ENCODE measurements at regions not wholly inside any gene's neighbourhood (a gene's known extent, or its start where the extent isn't known, plus 50 kb on each side); places are given as distances from the start of the nearest gene placed in this dataset.

GRCh38 chrX:43269201-43269600, 386.9 kb upstream of the MAOA start:
- Histone ChIP-seq H2AFZ (ENCODE audit: low read length) (no peak overlapping the region), H3F3A (ENCODE audit: insufficient read depth, low read length) (no peaks in the 10 kb centered on the region), H3K4me3 (ENCODE audit: low read length) (no peak overlapping the region), H3K79me2 (ENCODE audit: low read length) (no peaks in the 10 kb centered on the region), H3K4me1 (ENCODE audit: low read length) (no peaks in the 10 kb centered on the region), H3K9ac (ENCODE audit: low read length) (no peak overlapping the region), H4K20me1 (ENCODE audit: insufficient read depth, low read length) (no peaks in the 10 kb centered on the region), H3K9me3 (replicated peaks; ENCODE audit: insufficient read depth, low read length) (no peaks in the 10 kb centered on the region), H3K4me2 (ENCODE audit: low read depth, low read length) (no peak overlapping the region), H3K27ac (ENCODE audit: low read length) (no peak overlapping the region), H3K36me3 (replicated peaks; ENCODE audit: insufficient read depth, low read length) (no peaks in the 10 kb centered on the region), H3K9me2 (replicated peaks; ENCODE audit: insufficient read depth, low read length) (no peaks in the 10 kb centered on the region), H3K27me3 (replicated peaks; ENCODE audit: insufficient read depth, low read length) (no peaks in the 10 kb centered on the region)
- TF ChIP-seq EZH2phosphoT487 (IDR thresholded peaks at IDR 0.05; ENCODE audit: low read length): no peak
- no peak for TF ChIP-seq CTCF (IDR thresholded peaks at IDR 0.05; ENCODE audit: low read length)
- no peak for TF ChIP-seq EZH2 (optimal IDR thresholded peaks at IDR 0.05; ENCODE audit: low read depth, low read length)
- DNase-seq: no peak

GRCh38 chrX:43277879-43278278, 378.2 kb upstream of the MAOA start:
- Histone ChIP-seq H3K79me2 (ENCODE audit: low read length) (no peaks in the 10 kb centered on the region), H3F3A (ENCODE audit: insufficient read depth, low read length) (no peaks in the 10 kb centered on the region), H3K36me3 (replicated peaks; ENCODE audit: insufficient read depth, low read length) (no peaks in the 10 kb centered on the region), H3K27ac (ENCODE audit: low read length) (no peak overlapping the region), H3K4me1 (ENCODE audit: low read length) (no peaks in the 10 kb centered on the region), H3K4me3 (ENCODE audit: low read length) (no peak overlapping the region), H3K9me2 (replicated peaks; ENCODE audit: insufficient read depth, low read length) (no peaks in the 10 kb centered on the region), H3K27me3 (replicated peaks; ENCODE audit: insufficient read depth, low read length) (no peaks in the 10 kb centered on the region), H2AFZ (ENCODE audit: low read length) (no peak overlapping the region), H3K9me3 (replicated peaks; ENCODE audit: insufficient read depth, low read length) (no peaks in the 10 kb centered on the region), H3K9ac (ENCODE audit: low read length) (no peak overlapping the region), H4K20me1 (ENCODE audit: insufficient read depth, low read length) (no peaks in the 10 kb centered on the region), H3K4me2 (ENCODE audit: low read depth, low read length) (no peak overlapping the region)
- TF ChIP-seq EZH2phosphoT487 (IDR thresholded peaks at IDR 0.05; ENCODE audit: low read length) (no peak), CTCF (IDR thresholded peaks at IDR 0.05; ENCODE audit: low read length) (no peak), EZH2 (optimal IDR thresholded peaks at IDR 0.05; ENCODE audit: low read depth, low read length) (no peak)
- no peak for DNase-seq

- no peaks in the 10 kb centered on the region for H3K4me1 ChIP-seq (ENCODE audit: low read length)
- no peak for DNase-seq
- no peaks in the 10 kb centered on the region for H4K20me1 ChIP-seq (ENCODE audit: insufficient read depth, low read length)
- no peaks in the 10 kb centered on the region for H3F3A ChIP-seq (ENCODE audit: insufficient read depth, low read length)
- no peak overlapping the region for H3K9ac ChIP-seq (ENCODE audit: low read length)
- H3K4me3 ChIP-seq (ENCODE audit: low read length): no peak overlapping the region
- no peak overlapping the region for H2AFZ ChIP-seq (ENCODE audit: low read length)
- H3K9me3 ChIP-seq (replicated peaks; ENCODE audit: insufficient read depth, low read length): no peaks in the 10 kb centered on the region
- no peak overlapping the region for H3K4me2 ChIP-seq (ENCODE audit: low read depth, low read length)
- no peaks in the 10 kb centered on the region for H3K36me3 ChIP-seq (replicated peaks; ENCODE audit: insufficient read depth, low read length)
- no peaks in the 10 kb centered on the region for H3K9me2 ChIP-seq (replicated peaks; ENCODE audit: insufficient read depth, low read length)
- no peaks in the 10 kb centered on the region for H3K79me2 ChIP-seq (ENCODE audit: low read length)
- no peak overlapping the region for H3K27ac ChIP-seq (ENCODE audit: low read length)
- no peaks in the 10 kb centered on the region for H3K27me3 ChIP-seq (replicated peaks; ENCODE audit: insufficient read depth, low read length)
- TF ChIP-seq EZH2 (optimal IDR thresholded peaks at IDR 0.05; ENCODE audit: low read depth, low read length) (no peak), CTCF (IDR thresholded peaks at IDR 0.05; ENCODE audit: low read length) (no peak), EZH2phosphoT487 (IDR thresholded peaks at IDR 0.05; ENCODE audit: low read length) (no peak)
Observed at GRCh38 chrX:43278440-43278839, 377.7 kb upstream of the MAOA start.
